OCI-LY3 (cell line): ENCODE measurements at regions not wholly inside any gene's neighbourhood (a gene's known extent, or its start where the extent isn't known, plus 50 kb on each side); places are given as distances from the start of the nearest gene placed in this dataset.

Source experiments
- CTCF ChIP-seq: fragments of 200-600, 300-600 bp; sonication (generic); IDR thresholded peaks from 2 replicates; pipeline ENCODE4 v1.5.1; 2014; ENCODE audit warnings: antibody characterized with exemption, low read length, low read depth
- EZH2phosphoT487 ChIP-seq: fragments of 200-600 bp; shearing (Covaris generic); IDR thresholded peaks from 2 replicates; pipeline ENCODE4 v1.6.1; 2018; ENCODE audit warnings: antibody characterized with exemption, mixed run types, low read depth

GRCh38 chr12:11581179-11581755, 68.2 kb upstream of the ETV6 start:
- TF ChIP-seq CTCF (peak; percentile 55), EZH2phosphoT487 (no peak)
